Muscle layer of duodenum (tissue), 2 donors: ENCODE measurements at regions not wholly inside any gene's neighbourhood (a gene's known extent, or its start where the extent isn't known, plus 50 kb on each side); places are given as distances from the start of the nearest gene placed in this dataset.
"Not testable (repeated sequence)": the region's sequence is repeated elsewhere in the genome, so short reads cannot be mapped to it uniquely, and the experiment has no call there.

Experiments
- H3K27ac ChIP-seq: one replicate; pipeline ENCODE4 v1.7.0; 2013; ENCODE audit warnings: mild to moderate bottlenecking, low read length
- H3K27me3 ChIP-seq: one replicate; pipeline ENCODE4 v1.7.0; 2013; ENCODE audit warnings: low read depth, mild to moderate bottlenecking, control low read depth, low read length
- H3K36me3 ChIP-seq, 2 donors: one replicate each; pipeline ENCODE4 v1.7.0; 2013; ENCODE audit warnings: low read length in 2 of 2, control low read depth in 1 of 2, mild to moderate bottlenecking in 1 of 2; ENCODE audit not compliant: insufficient read depth in 2 of 2, control insufficient read depth in 1 of 2
- H3K4me1 ChIP-seq, 2 donors: one replicate each; pipeline ENCODE4 v1.7.0; 2013; ENCODE audit warnings: low read length in 2 of 2, mild to moderate bottlenecking in 2 of 2, control low read depth in 1 of 2, moderate library complexity in 1 of 2; ENCODE audit not compliant: insufficient read depth in 2 of 2, control insufficient read depth in 1 of 2
- H3K4me3 ChIP-seq, 2 donors: one replicate each; pipeline ENCODE4 v1.7.0; 2013; ENCODE audit warnings: low read length in 2 of 2, low read depth in 1 of 2, mild to moderate bottlenecking in 1 of 2
- H3K9me3 ChIP-seq, 2 donors: one replicate each; pipeline ENCODE4 v1.7.0; 2013; ENCODE audit warnings: low read length in 2 of 2, control low read depth in 1 of 2, mild to moderate bottlenecking in 1 of 2; ENCODE audit not compliant: control insufficient read depth in 1 of 2
- donor health status: healthy.

- H3K9me3 ChIP-seq: peaks cover 0 to 12% of the 10 kb centered on the region in 2 donors
- H3K4me1 ChIP-seq: no peaks in the 10 kb centered on the region
- H3K27me3 ChIP-seq: no peaks in the 10 kb centered on the region
- H3K36me3 ChIP-seq: no peaks in the 10 kb centered on the region
- no peak overlapping the region for H3K4me3 ChIP-seq
- H3K27ac ChIP-seq: no peak overlapping the region
Observed at GRCh38 chr2:53353135-53354114, 414.2 kb upstream of the CHAC2 start.

DNA sequence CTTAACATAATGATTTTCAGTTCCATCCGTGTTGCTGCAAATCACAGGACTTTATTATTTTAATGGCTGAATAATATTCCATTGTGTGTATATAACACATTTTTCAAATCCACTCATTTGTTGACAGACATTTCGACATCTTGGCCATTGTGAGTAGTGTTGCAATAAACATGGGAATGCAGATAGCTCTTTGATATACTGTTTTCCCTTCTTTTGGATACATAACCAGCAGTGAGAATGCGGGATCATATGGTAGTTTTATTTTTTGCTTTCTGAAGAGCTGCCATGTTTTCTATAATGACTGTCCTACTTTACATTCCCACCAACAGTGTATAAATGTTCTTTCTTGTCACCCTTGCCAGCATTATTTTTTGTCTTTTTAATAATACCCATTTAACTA lies 420.3 kb upstream of the CHAC2 start:
- Histone ChIP-seq H3K4me3 (no peak overlapping the region), H3K36me3 (no peaks in the 10 kb centered on the region), H3K9me3 (no peaks in the 10 kb centered on the region), H3K4me1 (no peaks in the 10 kb centered on the region), H3K27me3 (no peaks in the 10 kb centered on the region), H3K27ac (no peak overlapping the region)

GRCh38 chr2:53342248-53342647 lies 425.4 kb upstream of the CHAC2 start:
- Histone ChIP-seq H3K4me3 (no peak overlapping the region), H3K9me3 (no peaks in the 10 kb centered on the region), H3K36me3 (no peaks in the 10 kb centered on the region), H3K27me3 (no peaks in the 10 kb centered on the region), H3K4me1 (no peaks in the 10 kb centered on the region), H3K27ac (no peak overlapping the region)

GRCh38 chr2:53334610-53335009 lies 433.0 kb upstream of the CHAC2 start:
- H3K4me3 ChIP-seq: no peak overlapping the region
- no peak overlapping the region for H3K27ac ChIP-seq
- no peaks in the 10 kb centered on the region for H3K4me1 ChIP-seq
- H3K27me3 ChIP-seq: no peaks in the 10 kb centered on the region
- H3K36me3 ChIP-seq: no peaks in the 10 kb centered on the region
- no peaks in the 10 kb centered on the region for H3K9me3 ChIP-seq

- no peaks in the 10 kb centered on the region for H3K9me3 ChIP-seq
- no peak overlapping the region for H3K4me3 ChIP-seq
- H3K36me3 ChIP-seq: no peaks in the 10 kb centered on the region
- no peak overlapping the region for H3K27ac ChIP-seq
- H3K4me1 ChIP-seq: no peaks in the 10 kb centered on the region
- no peaks in the 10 kb centered on the region for H3K27me3 ChIP-seq
Observed at GRCh38 chr2:53331667-53332066, 435.9 kb upstream of the CHAC2 start.

DNA sequence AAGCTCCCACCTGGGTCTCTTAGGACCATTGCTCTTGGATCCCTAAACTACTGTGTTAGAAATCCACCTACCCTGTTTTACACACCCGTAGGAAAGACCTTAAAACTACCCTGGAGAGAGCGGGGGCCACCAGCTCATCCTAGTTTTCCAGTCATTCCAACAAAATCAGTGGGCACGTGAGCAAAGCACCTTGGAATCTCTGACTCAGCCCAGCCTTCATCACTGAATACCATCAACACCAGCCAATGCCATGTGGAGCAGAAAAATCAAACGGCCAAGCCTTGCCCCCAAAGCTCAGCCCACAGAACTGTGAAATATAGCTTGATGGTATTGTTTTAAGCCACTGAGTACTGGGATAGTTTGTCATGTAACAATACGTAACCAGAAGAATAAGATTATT lies 449.7 kb upstream of the CHAC2 start:
- H3K27me3 ChIP-seq: no peaks in the 10 kb centered on the region
- H3K27ac ChIP-seq: no peak overlapping the region
- H3K36me3 ChIP-seq: no peaks in the 10 kb centered on the region
- no peaks in the 10 kb centered on the region for H3K4me1 ChIP-seq
- H3K4me3 ChIP-seq: no peak overlapping the region
- H3K9me3 ChIP-seq: no peaks in the 10 kb centered on the region

DNA sequence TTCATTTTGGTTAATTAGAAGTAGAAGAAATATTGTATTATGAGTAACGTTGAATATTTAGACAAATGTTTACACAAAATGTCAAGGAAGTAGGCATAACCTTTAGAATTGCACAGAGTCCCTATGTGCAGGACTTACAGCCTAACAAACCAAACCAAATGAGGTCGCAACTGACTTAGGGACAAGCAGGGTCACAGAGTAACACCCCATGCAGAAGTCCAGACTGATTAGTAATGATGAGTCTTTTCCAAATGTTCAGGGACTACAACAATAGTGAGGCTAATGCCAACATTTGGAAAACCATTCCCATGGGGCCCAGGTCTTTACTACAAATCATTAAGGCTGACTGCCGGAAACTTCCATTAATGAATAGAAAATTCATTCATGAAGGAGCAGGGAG lies 452.5 kb upstream of the CHAC2 start:
- no peaks in the 10 kb centered on the region for H3K4me1 ChIP-seq
- no peaks in the 10 kb centered on the region for H3K36me3 ChIP-seq
- no peaks in the 10 kb centered on the region for H3K9me3 ChIP-seq
- no peak overlapping the region for H3K27ac ChIP-seq
- H3K27me3 ChIP-seq: no peaks in the 10 kb centered on the region
- H3K4me3 ChIP-seq: no peak overlapping the region

- H3K36me3 ChIP-seq: no peaks in the 10 kb centered on the region
- H3K4me3 ChIP-seq: no peak overlapping the region
- no peaks in the 10 kb centered on the region for H3K9me3 ChIP-seq
- no peaks in the 10 kb centered on the region for H3K4me1 ChIP-seq
- no peak overlapping the region for H3K27ac ChIP-seq
- H3K27me3 ChIP-seq: no peaks in the 10 kb centered on the region
Observed at GRCh38 chr2:53314718-53315117, 452.9 kb upstream of the CHAC2 start.

DNA sequence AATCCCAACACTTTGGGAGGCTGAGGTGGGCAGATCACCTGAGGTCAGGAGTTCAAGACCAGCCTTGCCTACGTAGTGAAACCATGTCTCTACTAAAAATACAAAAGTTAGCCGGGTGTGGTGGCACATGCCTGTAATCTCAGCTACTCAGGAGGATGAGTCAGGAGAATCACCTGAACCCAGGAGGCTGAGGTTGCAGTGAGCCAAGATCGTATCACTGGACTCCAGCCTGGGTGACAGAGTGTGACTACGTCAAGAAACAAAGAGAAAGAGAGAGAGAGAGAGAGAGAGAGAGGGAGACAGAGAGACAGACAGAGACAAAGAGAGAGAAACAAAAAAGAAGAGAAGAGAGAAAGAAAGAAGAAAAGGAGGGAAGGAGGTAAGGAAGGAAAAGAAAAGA lies 454.0 kb upstream of the CHAC2 start:
- H3K4me1 ChIP-seq, H3K9me3 ChIP-seq, H3K4me3 ChIP-seq, H3K36me3 ChIP-seq, H3K27me3 ChIP-seq, H3K27ac ChIP-seq: not testable (repeated sequence)

DNA sequence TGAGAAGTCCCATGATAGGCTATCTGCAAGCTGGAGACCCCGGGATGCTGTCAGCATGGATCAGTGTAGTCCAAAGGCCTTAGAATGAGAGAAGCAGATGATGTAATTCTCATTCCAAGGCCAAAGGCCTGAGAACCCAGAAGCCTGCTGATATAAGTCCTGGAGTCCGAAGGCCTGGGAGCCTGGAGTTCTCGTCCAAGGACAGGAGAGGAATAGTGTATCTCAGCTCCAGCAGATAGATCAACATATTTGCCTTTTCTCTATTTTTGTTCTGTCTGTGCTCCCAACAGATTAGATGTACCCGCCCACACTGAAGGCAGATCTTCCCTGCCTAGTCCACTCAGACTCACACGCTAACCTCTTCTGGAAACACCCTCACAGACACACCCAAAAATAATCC lies 454.9 kb upstream of the CHAC2 start:
- Histone ChIP-seq H3K4me1 (no peaks in the 10 kb centered on the region), H3K36me3 (no peaks in the 10 kb centered on the region), H3K27ac (no peak overlapping the region), H3K9me3 (peaks cover 0 to 2% of the 10 kb centered on the region in 2 donors), H3K4me3 (no peak overlapping the region), H3K27me3 (no peaks in the 10 kb centered on the region)

DNA sequence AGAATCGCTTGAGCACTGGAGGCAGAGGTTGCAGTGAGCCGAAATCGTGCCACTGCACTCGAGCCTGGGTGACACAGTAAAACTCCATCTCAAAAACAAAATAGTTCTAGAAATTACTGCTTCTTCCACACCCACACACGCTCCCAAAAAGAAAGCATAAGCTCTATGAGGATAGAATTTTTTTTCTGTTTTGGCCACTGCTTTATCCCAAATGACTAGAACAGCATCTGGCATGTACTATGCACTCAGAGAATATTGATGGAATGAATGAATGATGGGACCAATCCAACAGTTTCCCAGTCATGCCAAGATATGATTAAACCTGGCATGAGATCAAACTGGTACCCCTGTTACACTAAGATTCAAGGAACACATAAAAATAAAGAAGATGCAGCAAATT lies 455.4 kb upstream of the CHAC2 start:
- H3K9me3 ChIP-seq: peaks cover 0 to 2% of the 10 kb centered on the region in 2 donors
- H3K4me3 ChIP-seq: no peak overlapping the region
- no peaks in the 10 kb centered on the region for H3K36me3 ChIP-seq
- H3K27ac ChIP-seq: no peak overlapping the region
- H3K27me3 ChIP-seq: no peaks in the 10 kb centered on the region
- H3K4me1 ChIP-seq: no peaks in the 10 kb centered on the region
